HepG2 (cell line): ENCODE measurements at regions not wholly inside any gene's neighbourhood (a gene's known extent, or its start where the extent isn't known, plus 50 kb on each side); places are given as distances from the start of the nearest gene placed in this dataset.
A peak's percentile ranks its signal among the peaks of the same experiment; 100 is the strongest.

ENCODE experiments used
- EP300 ChIP-seq, 3 experiments: sonication (generic) in 1 of 3; formaldehyde crosslinking in 1 of 3; IDR thresholded peaks; 2 replicates each; pipeline versions ENCODE4 v1.5.1 to v1.6.1; 2011 to 2020; ENCODE audit warnings: low read depth in 2 of 3, low read length in 2 of 3, borderline replicate concordance in 1 of 3, improper control_type of control experiment in 1 of 3, mild to moderate bottlenecking in 1 of 3, missing genetic modification reagents in 1 of 3, moderate library complexity in 1 of 3
- HMG20B ChIP-seq: conservative IDR thresholded peaks from 2 replicates; pipeline ENCODE4 v1.6.1; 2016; ENCODE audit warnings: missing genetic modification reagents, missing compliant biosample characterization
- IRF9 ChIP-seq: sonication (generic); formaldehyde crosslinking; IDR thresholded peaks from 2 replicates; pipeline ENCODE4 v1.8.0; 2022; ENCODE audit warnings: missing genetic modification reagents, mild to moderate bottlenecking, borderline replicate concordance
- LCORL ChIP-seq, 2 experiments: fragments of 450-650 bp in 1 of 2; sonication (generic) in 1 of 2; formaldehyde crosslinking in 1 of 2; IDR thresholded peaks; 2 replicates each; pipeline versions ENCODE4 v1.5.0 to v1.6.1; 2017 to 2020; ENCODE audit warnings: antibody characterized with exemption in 1 of 2, missing genetic modification reagents in 1 of 2
- MAZ ChIP-seq, 2 experiments: sonication (generic) in 1 of 2; formaldehyde crosslinking in 1 of 2; IDR thresholded peaks; 2 replicates each; pipeline versions ENCODE4 v1.5.0 to v1.6.1; 2012 to 2020; ENCODE audit warnings: low read depth in 2 of 2, mild to moderate bottlenecking in 2 of 2, borderline replicate concordance in 1 of 2, improper control_type of control experiment in 1 of 2, low read length in 1 of 2, missing genetic modification reagents in 1 of 2, moderate library complexity in 1 of 2
- MTF1 ChIP-seq: sonication (generic); formaldehyde crosslinking; IDR thresholded peaks from 2 replicates; pipeline ENCODE4 v1.5.0; 2020; ENCODE audit warnings: missing genetic modification reagents
- NCOA2 ChIP-seq: sonication (generic); formaldehyde crosslinking; IDR thresholded peaks from 2 replicates; pipeline ENCODE4 v1.8.0; 2022; ENCODE audit warnings: inconsistent platforms
- NCOR1 ChIP-seq: fragments of 200-600 bp; sonication (generic); IDR thresholded peaks from 2 replicates; pipeline ENCODE4 v1.7.0; 2017; ENCODE audit warnings: antibody characterized with exemption, low read length, borderline replicate concordance
- PITX1 ChIP-seq: sonication (generic); formaldehyde crosslinking; IDR thresholded peaks from 2 replicates; pipeline ENCODE4 v1.5.1; 2020; ENCODE audit warnings: mild to moderate bottlenecking, missing genetic modification reagents
- SSRP1 ChIP-seq: IDR thresholded peaks from 2 replicates; pipeline ENCODE4 v1.6.1; 2016; ENCODE audit warnings: control low read depth
- TAF15 ChIP-seq: fragments of 200-400 bp; formaldehyde crosslinking; IDR thresholded peaks from one replicate; pipeline ENCODE4 v1.6.1; 2018; ENCODE audit warnings: mild to moderate bottlenecking, low read depth, low read length; ENCODE audit not compliant: poor library complexity, severe bottlenecking
- TERF1 ChIP-seq: sonication (generic); formaldehyde crosslinking; IDR thresholded peaks from 2 replicates; pipeline ENCODE4 v1.8.0; 2022; ENCODE audit warnings: mild to moderate bottlenecking, missing genetic modification reagents, moderate library complexity
- ZC3H13 ChIP-seq: sonication (generic); formaldehyde crosslinking; IDR thresholded peaks from 2 replicates; pipeline ENCODE4 v1.8.1; 2023; ENCODE audit warnings: mild to moderate bottlenecking, missing genetic modification reagents, moderate library complexity
- ZFY ChIP-seq: sonication (generic); formaldehyde crosslinking; IDR thresholded peaks from 2 replicates; pipeline ENCODE4 v1.4.0; 2020; ENCODE audit warnings: missing genetic modification reagents
- ZNF280D ChIP-seq: sonication (generic); formaldehyde crosslinking; IDR thresholded peaks from 2 replicates; pipeline ENCODE4 v1.5.1; 2020; ENCODE audit warnings: mild to moderate bottlenecking, missing genetic modification reagents
- ZNF317 ChIP-seq: sonication (generic); formaldehyde crosslinking; IDR thresholded peaks from 2 replicates; pipeline ENCODE4 v1.5.0; 2020; ENCODE audit warnings: mild to moderate bottlenecking, missing genetic modification reagents
- ZNF337 ChIP-seq: sonication (generic); formaldehyde crosslinking; IDR thresholded peaks from 2 replicates; pipeline ENCODE4 v1.5.1; 2020; ENCODE audit warnings: missing genetic modification reagents, low read depth, mild to moderate bottlenecking, borderline replicate concordance
- ZNF713 ChIP-seq: sonication (generic); formaldehyde crosslinking; IDR thresholded peaks from 2 replicates; pipeline ENCODE4 v1.4.0; 2020; ENCODE audit warnings: mild to moderate bottlenecking, missing genetic modification reagents
- TF ChIP-seq, protein P1 (sequence below): sonication (generic); formaldehyde crosslinking; IDR thresholded peaks from 2 replicates; pipeline ENCODE4 v1.8.1; 2023; ENCODE audit warnings: mild to moderate bottlenecking, missing genetic modification reagents
- TF ChIP-seq, protein P2 (sequence below): sonication (generic); formaldehyde crosslinking; IDR thresholded peaks from 2 replicates; pipeline ENCODE4 v1.5.1; 2020; ENCODE audit warnings: mild to moderate bottlenecking, missing genetic modification reagents, moderate library complexity

GRCh38 chr15:70195587-70196305 is 98.0 kb upstream of the TLE3 start (continued):
- TF ChIP-seq, protein P1, sequence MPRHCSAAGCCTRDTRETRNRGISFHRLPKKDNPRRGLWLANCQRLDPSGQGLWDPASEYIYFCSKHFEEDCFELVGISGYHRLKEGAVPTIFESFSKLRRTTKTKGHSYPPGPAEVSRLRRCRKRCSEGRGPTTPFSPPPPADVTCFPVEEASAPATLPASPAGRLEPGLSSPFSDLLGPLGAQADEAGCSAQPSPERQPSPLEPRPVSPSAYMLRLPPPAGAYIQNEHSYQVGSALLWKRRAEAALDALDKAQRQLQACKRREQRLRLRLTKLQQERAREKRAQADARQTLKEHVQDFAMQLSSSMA (CRISPR knock-in tag) = no peak
- TF ChIP-seq EP300 (IDR thresholded peaks at IDR 0.05; ENCODE audit: low read depth in 2 of 2, low read length in 2 of 2) (no peak; a peak in 1 of 4 replicates), EP300 (CRISPR knock-in tag; IDR thresholded peaks at IDR 0.05; ENCODE audit: borderline replicate concordance) (no peak), LCORL (IDR thresholded peaks at IDR 0.05) (no peak), LCORL (CRISPR knock-in tag; IDR thresholded peaks at IDR 0.05) (peak; percentile 78), PITX1 (CRISPR knock-in tag) (0 out of 2 replicates have a peak, but pooled peaks have one; percentile 29), TERF1 (no peak), TAF15 (no peak), NCOA2 (CRISPR knock-in tag) (no peak), NCOR1 (peak; percentile 39; the same call in 1 of the 2 replicates), SSRP1 (CRISPR knock-in tag) (no peak), IRF9 (CRISPR knock-in tag) (no peak), ZFY (CRISPR knock-in tag) (peak; percentile 26; the same call in 1 of the 2 replicates), MAZ (IDR thresholded peaks at IDR 0.05; ENCODE audit: borderline replicate concordance, low read depth, low read length) (no peak), MAZ (CRISPR knock-in tag; IDR thresholded peaks at IDR 0.05; ENCODE audit: low read depth) (no peak; the same call in 1 of the 2 replicates), HMG20B (no peak), ZNF280D (CRISPR knock-in tag) (peak; percentile 82), ZC3H13 (CRISPR knock-in tag) (no peak), ZNF317 (CRISPR knock-in tag) (no peak), ZNF713 (CRISPR knock-in tag) (0 out of 2 replicates have a peak, but pooled peaks have one; percentile 7), MTF1 (CRISPR knock-in tag) (no peak), ZNF337 (CRISPR knock-in tag) (no peak)
- TF ChIP-seq, protein P2, sequence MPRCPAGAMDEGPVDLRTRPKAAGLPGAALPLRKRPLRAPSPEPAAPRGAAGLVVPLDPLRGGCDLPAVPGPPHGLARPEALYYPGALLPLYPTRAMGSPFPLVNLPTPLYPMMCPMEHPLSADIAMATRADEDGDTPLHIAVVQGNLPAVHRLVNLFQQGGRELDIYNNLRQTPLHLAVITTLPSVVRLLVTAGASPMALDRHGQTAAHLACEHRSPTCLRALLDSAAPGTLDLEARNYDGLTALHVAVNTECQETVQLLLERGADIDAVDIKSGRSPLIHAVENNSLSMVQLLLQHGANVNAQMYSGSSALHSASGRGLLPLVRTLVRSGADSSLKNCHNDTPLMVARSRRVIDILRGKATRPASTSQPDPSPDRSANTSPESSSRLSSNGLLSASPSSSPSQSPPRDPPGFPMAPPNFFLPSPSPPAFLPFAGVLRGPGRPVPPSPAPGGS (CRISPR knock-in tag) = peak; percentile 60; the same call in 1 of the 2 replicates
